Thyroid gland (tissue), 4 donors: ENCODE measurements at regions not wholly inside any gene's neighbourhood (a gene's known extent, or its start where the extent isn't known, plus 50 kb on each side); places are given as distances from the start of the nearest gene placed in this dataset.

Source experiments
- POLR2A ChIP-seq, 2 donors: fragments of 450-650 bp; IDR thresholded peaks; one replicate each; pipeline ENCODE4 v1.6.1; 2017; ENCODE audit warnings: antibody characterized with exemption in 2 of 2, mild to moderate bottlenecking in 2 of 2, moderate library complexity in 1 of 2
- TF ChIP-seq, protein P1 (sequence below), 6 experiments: fragments of 200-600 bp in 3 of 6; fragments of 450-650 bp in 3 of 6; sonication (generic) in 3 of 6; IDR thresholded peaks; one replicate each; pipeline ENCODE4 v1.5.1; 2016 to 2019; ENCODE audit warnings: antibody characterized with exemption in 6 of 6, mild to moderate bottlenecking in 2 of 6, inconsistent platforms in 1 of 6, moderate library complexity in 1 of 6

GRCh38 chr2:175478096-175478768, 296.7 kb upstream of the ATP5MC3 start:
- TF ChIP-seq, protein P1, sequence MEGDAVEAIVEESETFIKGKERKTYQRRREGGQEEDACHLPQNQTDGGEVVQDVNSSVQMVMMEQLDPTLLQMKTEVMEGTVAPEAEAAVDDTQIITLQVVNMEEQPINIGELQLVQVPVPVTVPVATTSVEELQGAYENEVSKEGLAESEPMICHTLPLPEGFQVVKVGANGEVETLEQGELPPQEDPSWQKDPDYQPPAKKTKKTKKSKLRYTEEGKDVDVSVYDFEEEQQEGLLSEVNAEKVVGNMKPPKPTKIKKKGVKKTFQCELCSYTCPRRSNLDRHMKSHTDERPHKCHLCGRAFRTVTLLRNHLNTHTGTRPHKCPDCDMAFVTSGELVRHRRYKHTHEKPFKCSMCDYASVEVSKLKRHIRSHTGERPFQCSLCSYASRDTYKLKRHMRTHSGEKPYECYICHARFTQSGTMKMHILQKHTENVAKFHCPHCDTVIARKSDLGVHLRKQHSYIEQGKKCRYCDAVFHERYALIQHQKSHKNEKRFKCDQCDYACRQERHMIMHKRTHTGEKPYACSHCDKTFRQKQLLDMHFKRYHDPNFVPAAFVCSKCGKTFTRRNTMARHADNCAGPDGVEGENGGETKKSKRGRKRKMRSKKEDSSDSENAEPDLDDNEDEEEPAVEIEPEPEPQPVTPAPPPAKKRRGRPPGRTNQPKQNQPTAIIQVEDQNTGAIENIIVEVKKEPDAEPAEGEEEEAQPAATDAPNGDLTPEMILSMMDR (IDR thresholded peaks at IDR 0.05) = no peak
- TF ChIP-seq POLR2A (IDR thresholded peaks at IDR 0.05) = no peak
